WERI-Rb-1 (cell line): ENCODE measurements at regions not wholly inside any gene's neighbourhood (a gene's known extent, or its start where the extent isn't known, plus 50 kb on each side); places are given as distances from the start of the nearest gene placed in this dataset.

Experiments used
- DNase-seq: peaks from one replicate; pipeline ENCODE4 v3.0.0-alpha.2; 2020
- H3K27ac ChIP-seq: fragments of 250-450 bp; sonication (Bioruptor Pico); 2 replicates; pipeline ENCODE4 v1.5.1; 2020; ENCODE audit warnings: mild to moderate bottlenecking, moderate library complexity
- H3K27me3 ChIP-seq: fragments of 250-450 bp; sonication (Bioruptor Pico); 2 replicates; pipeline ENCODE4 v1.5.1; 2021; ENCODE audit warnings: mild to moderate bottlenecking, low read depth, moderate library complexity; ENCODE audit not compliant: insufficient read depth, severe bottlenecking
- H3K36me3 ChIP-seq: fragments of 250-450 bp; sonication (Bioruptor Pico); 2 replicates; pipeline ENCODE4 v1.5.1; 2020; ENCODE audit warnings: mild to moderate bottlenecking, moderate library complexity
- H3K4me3 ChIP-seq: 2 replicates; pipeline ENCODE4 v1.5.1; 2011; ENCODE audit warnings: low read depth, mild to moderate bottlenecking, control low read depth, low read length
- H3K9me3 ChIP-seq: fragments of 250-450 bp; sonication (Bioruptor Pico); 2 replicates; pipeline ENCODE4 v1.5.1; 2021; ENCODE audit warnings: mild to moderate bottlenecking, moderate library complexity; ENCODE audit not compliant: severe bottlenecking
- CTCF ChIP-seq: IDR thresholded peaks from 2 replicates; pipeline ENCODE4 v1.5.1; 2011; ENCODE audit warnings: low read depth, mild to moderate bottlenecking, control low read depth, inconsistent platforms, low read length

GRCh38 chr2:181300600-181301291 lies 156.4 kb upstream of the ITGA4 start:
- DNase-seq: no peak
- H3K27ac ChIP-seq: no peak overlapping the region

GRCh38 chr2:181304011-181304844 lies 153.0 kb upstream of the ITGA4 start:
- Histone ChIP-seq H3K27me3 (no peaks in the 10 kb centered on the region), H3K4me3 (no peak overlapping the region), H3K27ac (no peak overlapping the region), H3K36me3 (no peaks in the 10 kb centered on the region), H3K9me3 (no peaks in the 10 kb centered on the region)
- DNase-seq: no peak
- no peak for TF ChIP-seq CTCF

More at GRCh38 chr2:181300600-181301291, 156.4 kb upstream of the ITGA4 start:
- H3K36me3 ChIP-seq: no peaks in the 10 kb centered on the region
- TF ChIP-seq CTCF: no peak
- peaks cover 3% of the 10 kb centered on the region for H3K9me3 ChIP-seq
- no peak overlapping the region for H3K4me3 ChIP-seq
- H3K27me3 ChIP-seq: no peaks in the 10 kb centered on the region

- H3K27me3 ChIP-seq: no peaks in the 10 kb centered on the region
- no peak overlapping the region for H3K27ac ChIP-seq
- TF ChIP-seq CTCF: no peak
- H3K36me3 ChIP-seq: no peaks in the 10 kb centered on the region
- no peak overlapping the region for H3K4me3 ChIP-seq
- no peak for DNase-seq
- no peaks in the 10 kb centered on the region for H3K9me3 ChIP-seq
Measured at GRCh38 chr2:181305301-181306123, 151.7 kb upstream of the ITGA4 start.

GRCh38 chr2:181306785-181307184 lies 150.4 kb upstream of the ITGA4 start:
- H3K36me3 ChIP-seq: no peaks in the 10 kb centered on the region
- H3K27me3 ChIP-seq: no peaks in the 10 kb centered on the region
- DNase-seq: no peak
- no peaks in the 10 kb centered on the region for H3K9me3 ChIP-seq
- no peak overlapping the region for H3K27ac ChIP-seq
- H3K4me3 ChIP-seq: no peak overlapping the region
- no peak for TF ChIP-seq CTCF

GRCh38 chr2:181307203-181307991 lies 149.8 kb upstream of the ITGA4 start:
- Histone ChIP-seq H3K36me3 (no peaks in the 10 kb centered on the region), H3K9me3 (no peaks in the 10 kb centered on the region), H3K27ac (no peak overlapping the region), H3K4me3 (no peak overlapping the region), H3K27me3 (no peaks in the 10 kb centered on the region)
- no peak for DNase-seq
- no peak for TF ChIP-seq CTCF
